OCI-M1 (cell line): ENCODE measurements at regions not wholly inside any gene's neighbourhood (a gene's known extent, or its start where the extent isn't known, plus 50 kb on each side); places are given as distances from the start of the nearest gene placed in this dataset.

ENCODE experiments used
- DNase-seq: peaks from one replicate; lab custom pipeline; 2025; lab: John Stamatoyannopoulos, UW

DNA sequence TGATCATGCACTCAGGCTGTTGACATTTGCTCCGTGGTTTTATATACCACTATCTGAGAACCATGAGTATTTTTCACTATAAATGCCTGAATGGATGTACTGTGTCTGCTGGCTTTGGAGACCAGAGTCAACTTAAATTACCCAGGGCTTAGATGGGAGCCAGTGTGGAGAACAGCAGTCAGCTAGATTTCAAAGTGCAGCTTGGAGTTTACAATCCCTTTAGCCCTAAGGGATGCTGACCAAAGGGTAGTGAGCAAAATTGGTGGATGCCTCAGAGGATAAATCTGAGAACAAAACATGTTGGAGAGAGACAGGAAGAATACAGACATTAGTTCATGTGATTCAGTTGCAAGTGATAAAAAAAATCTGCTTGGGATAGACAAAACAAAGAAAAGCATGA, 327.5 kb downstream of the C11orf87 start:
- DNase-seq, result peak; percentile 38

DNA sequence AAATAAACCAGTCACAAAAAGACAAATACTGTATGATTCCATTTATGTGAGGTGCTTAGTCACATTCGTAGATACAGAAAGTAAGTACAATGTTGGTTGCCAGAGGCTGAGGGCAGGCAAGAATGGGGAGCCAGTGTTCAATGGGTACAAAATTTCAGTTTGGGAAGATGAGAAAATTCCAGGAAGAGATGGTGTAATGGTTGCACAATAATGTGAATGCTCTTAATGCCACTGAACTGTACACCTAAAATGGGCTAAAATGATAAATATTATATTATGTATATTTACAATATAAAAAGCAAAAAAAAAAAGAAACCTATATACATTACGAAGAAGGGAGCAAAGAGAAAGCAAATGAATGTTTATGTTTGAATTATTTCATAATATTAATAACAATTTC, 329.0 kb downstream of the C11orf87 start:
- peak; percentile 58 for DNase-seq

DNA sequence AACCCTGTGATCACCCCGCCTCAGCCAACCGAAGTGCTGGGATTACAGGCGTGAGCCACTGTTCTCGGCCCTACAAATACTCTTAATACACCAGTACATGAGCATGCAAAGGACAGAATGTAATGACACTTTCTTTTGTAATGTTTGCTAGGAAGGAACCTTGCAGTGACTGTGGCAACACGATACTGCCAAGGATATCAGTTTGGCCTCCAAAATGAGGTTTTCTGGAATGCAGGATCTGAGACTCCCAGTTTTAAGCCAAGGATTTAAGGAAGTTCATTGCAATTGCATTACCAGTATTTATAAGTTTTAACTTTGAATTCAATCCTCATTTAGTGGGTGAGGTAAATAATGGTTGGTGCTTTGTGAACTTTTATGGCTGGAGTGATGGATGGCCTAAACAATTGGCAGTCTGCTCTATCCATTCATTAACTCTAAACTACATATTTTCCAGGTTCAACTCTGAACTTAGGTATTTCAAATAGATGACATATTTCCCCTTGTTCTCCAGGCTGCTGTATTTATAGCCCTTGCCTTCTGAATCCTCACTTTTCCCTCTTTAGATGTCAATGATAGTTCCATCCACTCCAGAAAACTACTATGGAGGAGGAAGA, 330.3 kb downstream of the C11orf87 start:
- DNase-seq, result no peak

GRCh38 chr11:109756521-109756920, 334.5 kb downstream of the C11orf87 start:
- DNase-seq, result peak; percentile 22

- DNase-seq, result no peak
Measured at GRCh38 chr11:109756951-109757350, 335.0 kb downstream of the C11orf87 start.

GRCh38 chr11:109762546-109762945, 330.6 kb upstream of the ZC3H12C start:
- no peak for DNase-seq

DNA sequence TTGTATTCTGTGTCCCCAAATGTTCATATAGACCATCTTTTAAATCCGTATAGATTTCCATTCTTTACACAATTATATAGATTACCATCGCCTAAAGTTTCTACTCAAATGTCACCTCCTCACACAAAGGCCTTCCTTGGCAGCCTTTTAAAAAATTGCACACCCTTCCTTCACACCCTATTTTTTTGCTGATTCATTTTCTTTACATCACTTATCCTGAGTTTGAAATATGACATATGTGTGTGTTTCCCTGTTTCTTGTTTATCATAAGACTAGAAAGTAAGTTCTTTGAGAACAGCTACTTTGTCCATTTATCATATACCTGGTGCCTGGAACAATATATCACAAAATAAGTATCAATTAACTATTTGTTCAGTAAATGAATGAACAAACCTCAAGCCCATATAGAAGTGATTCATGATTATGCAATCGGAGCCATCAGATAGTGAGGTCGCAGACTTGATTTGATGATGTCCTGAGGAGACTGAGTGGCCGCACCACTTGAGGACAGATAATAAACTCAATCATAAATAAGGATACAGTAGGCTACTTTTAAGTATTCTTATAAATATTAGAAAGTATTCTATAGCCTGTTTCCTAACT, 327.4 kb upstream of the ZC3H12C start:
- peak; percentile 61 for DNase-seq

DNA sequence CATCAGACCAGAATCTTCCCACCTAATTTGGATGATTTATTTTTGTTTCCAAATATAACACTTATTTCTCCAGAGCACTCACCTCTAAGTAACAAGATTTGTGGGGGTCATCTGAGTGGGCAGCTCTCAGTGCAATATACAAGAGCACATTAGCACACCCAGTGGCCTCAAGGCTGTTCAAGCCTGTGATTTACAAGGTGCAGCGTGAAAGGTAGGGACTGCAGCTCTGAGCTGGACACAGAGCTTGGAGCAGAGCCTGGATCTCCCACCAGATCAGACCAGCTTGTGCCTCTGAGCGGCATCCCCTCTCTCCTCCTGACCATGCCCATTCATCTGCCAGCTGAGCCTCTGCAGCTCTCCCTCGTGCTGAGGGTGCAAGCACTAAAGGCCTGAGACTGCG, 323.3 kb upstream of the ZC3H12C start:
- DNase-seq, result no peak

GRCh38 chr11:109770323-109770722, 322.9 kb upstream of the ZC3H12C start:
- DNase-seq, result no peak

DNA sequence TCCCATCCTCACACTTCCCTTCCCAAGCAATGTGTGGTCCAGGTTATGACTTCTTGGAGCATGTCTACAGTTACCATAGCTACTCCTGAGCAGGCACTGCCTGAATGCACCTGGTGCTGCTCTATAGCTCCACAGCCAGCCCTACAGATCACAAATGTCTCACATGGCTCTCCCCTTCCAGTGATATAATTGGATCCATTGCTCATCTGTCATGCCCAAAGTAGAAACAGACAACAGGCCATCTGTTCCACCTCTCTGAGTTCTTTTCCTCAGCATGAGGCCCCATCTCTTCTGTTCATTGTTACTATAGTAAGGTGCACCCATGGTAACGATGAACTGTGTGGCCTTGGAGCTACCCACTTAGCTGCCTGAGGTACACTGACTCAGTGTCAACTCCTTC, 320.3 kb upstream of the ZC3H12C start:
- no peak for DNase-seq

GRCh38 chr11:109775686-109776085, 317.5 kb upstream of the ZC3H12C start:
- no peak for DNase-seq

- DNase-seq, result no peak
Measured at GRCh38 chr11:109783014-109783413, 310.2 kb upstream of the ZC3H12C start.

DNA sequence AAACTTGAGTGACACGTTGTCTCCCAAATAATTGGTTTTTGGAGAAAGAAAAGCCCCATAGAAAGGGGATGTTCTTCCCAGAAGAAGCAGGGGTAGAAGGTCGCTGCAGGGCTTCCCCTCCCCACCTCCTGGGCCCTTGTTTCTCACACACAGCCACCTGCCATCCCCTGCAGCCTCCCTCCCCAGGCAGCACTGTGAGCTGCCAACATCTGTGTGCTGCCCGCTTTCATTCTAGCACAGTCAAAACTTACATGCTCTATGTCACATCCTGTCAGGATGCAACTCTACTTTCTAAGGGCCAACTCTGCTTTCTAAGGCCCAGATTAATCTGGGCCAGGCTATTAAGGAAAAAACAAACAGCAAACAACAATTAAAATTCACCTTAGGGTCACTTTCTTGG, 309.4 kb upstream of the ZC3H12C start:
- no peak for DNase-seq

DNA sequence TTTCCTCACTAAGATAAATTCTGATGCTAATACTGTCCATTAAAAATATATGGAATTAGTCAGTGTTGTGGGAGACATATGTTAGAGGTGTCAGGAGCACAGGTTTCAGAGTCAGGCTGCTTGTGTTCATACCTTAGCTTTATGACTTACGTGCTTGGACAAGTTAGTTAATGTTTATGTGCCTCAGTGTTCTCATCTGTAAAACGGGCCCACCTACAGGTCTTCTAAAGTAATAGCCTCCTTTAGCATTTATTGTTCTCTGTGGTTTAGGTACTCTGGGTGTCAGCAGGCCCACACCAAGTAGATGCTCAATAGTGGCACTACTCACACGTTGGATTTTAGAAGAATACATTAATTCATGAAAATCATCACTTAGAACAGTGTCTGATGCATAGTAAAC, 308.7 kb upstream of the ZC3H12C start:
- DNase-seq, result no peak

DNA sequence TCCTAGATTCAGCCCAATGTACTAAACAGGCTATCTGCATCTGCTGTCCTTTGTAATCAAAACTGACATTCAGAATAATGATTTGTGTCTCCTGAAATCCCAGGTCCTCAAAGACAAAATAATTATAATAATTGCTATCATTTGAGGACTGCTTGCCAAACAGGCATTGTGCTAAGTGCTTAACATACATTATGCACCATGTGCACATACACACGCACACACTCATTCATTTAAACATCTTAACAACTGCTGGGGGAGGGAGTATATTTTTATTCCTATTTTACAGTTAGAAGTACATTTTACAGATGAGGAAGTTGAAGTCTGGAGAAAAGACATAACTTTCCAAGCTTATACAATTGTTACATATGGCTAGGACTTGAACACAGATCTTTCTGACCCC, 308.0 kb upstream of the ZC3H12C start:
- no peak for DNase-seq

DNA sequence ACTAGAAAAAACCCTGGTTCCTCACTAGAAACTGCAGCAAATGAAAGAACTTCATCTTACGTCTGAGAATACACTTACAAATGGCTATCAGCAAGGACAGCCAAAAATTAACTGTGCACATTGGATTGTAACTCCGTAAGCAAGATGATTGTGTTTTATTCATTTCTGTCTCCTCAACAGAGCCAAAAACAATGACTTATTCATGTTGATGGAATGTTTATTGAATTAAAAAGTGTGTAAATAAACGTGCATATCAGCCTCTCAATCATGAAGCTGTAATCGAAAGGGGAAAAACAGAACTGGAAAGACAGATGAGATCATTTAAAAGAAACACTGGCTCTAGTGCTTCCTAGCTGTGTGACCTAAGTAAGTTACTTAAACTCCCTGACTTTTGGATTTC, 307.5 kb upstream of the ZC3H12C start:
- DNase-seq, result no peak

DNA sequence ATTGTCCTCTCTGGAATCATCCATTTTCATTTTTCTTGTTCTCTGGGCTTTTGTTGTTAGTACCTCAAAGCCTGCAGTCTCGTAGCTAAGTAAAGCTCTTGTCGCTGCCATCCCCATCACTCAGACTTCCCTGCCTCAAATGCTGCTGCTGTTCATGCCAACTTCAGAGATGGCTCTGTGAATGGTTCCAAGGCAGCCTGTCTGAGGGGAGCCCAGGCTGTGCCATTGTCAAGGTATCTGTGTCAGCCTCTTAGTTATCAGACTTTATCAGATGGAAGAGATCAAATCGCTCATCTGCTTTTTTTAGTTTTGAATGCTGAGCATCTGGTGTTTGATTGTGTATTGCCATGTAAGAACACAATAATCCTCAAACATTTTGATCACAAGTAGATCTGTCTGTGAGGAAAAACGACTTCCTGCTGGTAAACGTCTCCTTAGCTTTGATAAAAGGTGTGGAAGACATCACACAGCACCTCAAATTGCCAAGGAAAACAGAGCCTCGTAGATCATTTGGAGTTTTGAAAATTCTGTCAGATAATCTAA, 304.2 kb upstream of the ZC3H12C start:
- no peak for DNase-seq

DNA sequence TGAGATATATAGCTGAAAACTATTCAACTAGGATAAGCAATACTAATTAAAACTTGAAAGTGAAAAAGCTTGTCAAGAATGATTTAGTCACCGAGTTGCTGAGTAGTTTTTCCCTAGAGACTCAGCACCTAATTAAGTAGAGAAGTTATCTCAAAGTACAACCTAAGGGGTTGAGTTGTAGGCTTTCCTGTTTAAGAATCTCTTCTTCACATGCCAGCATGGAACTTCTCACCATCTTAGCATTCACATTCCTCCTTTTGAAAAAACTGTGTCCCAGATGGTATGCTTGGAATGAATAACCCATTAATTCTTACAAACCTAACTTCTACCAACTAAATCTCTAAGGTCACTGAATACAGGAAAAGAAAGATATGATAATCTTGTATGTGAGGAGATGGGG, 303.3 kb upstream of the ZC3H12C start:
- DNase-seq, result no peak

DNA sequence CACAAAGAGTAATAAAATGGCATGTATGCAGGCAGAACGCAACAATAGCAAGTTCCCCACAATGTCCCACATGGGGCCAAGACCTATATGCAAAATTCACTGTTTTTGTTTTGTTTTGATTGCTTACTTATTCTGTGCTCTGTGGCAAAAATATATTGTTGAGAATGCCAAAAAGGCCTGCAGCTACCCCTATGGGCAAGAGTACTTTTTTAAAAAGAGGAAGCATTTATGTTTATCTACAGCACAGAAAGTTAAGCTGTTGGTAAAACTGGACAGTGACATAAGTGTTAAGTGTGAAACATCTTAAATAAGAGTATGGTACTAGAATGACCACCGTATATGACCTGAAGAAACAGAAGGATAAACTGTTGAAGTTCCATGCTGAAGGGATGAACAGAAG, 301.9 kb upstream of the ZC3H12C start:
- DNase-seq, result peak; percentile 86

GRCh38 chr11:109794501-109794900, 298.7 kb upstream of the ZC3H12C start:
- no peak for DNase-seq

- DNase-seq, result no peak
Measured at GRCh38 chr11:109795234-109795633, 298.0 kb upstream of the ZC3H12C start.

- DNase-seq, result no peak
Measured at GRCh38 chr11:109796253-109796652, 296.9 kb upstream of the ZC3H12C start.

DNA sequence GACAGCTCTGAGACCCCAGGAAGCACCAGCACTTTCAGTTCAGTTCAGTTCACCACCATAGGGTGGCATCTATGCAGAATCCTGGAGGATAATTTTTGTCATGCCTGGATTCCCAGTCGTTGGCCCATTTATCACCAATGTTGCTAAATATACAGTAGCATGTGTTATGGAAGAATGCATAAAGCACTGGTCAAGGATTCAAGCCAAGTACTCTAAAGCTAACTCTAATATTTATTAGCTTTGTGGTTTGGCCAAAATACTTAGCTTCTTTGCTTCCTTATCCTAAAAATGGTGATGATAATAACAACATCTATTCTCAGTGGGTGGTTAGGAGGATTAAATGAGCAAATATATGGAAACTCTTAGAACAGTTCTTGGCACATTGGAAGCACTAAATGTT, 294.7 kb upstream of the ZC3H12C start:
- DNase-seq, result no peak

DNA sequence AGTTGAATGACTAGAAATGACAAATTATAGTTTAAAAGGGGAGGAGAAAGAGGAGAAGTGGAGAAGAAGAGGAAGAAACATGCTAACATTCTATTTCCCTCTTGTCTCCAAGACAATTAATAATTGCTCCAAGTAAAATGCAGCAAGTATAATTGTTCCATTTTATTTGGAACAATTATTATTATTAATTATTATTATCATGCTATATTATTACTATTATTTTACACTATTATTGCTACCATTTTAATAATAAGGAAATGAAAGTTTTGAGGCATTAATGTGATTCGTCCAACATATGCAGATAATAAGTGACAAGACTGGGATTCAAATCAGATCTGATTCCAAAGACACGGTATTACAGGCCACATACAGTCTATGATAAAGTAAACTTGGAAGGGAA, 293.6 kb upstream of the ZC3H12C start:
- no peak for DNase-seq
